ENCODE measurements at regions not wholly inside any gene's neighbourhood (a gene's known extent, or its start where the extent isn't known, plus 50 kb on each side); places are given as distances from the start of the nearest gene placed in this dataset.
"Not testable (repeated sequence)": the region's sequence is repeated elsewhere in the genome, so short reads cannot be mapped to it uniquely, and the experiment has no call there.

DNA sequence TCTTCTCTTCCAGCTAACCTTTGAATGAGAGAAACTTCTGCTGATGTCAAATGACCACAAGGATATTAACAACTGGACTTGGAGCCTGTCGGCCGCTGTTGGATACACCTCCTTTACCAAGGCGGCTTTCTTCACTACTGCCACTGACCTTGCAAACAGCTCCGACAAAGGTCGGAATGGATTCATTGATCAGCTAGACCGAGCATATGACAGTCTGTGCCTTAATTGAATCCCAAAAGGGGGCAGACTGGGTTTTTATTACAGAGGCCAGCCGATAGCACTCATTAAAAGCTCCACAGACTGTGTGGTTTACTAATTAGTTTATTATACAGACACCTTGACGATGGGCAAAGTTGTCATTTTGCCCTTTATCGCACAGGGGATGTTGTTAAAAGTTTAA lies 394.5 kb downstream of the RERGL start:
- no peak for DNase-seq

- DNase-seq = no peak
Observed at GRCh38 chr12:17691369-17691768, 398.6 kb downstream of the RERGL start.

- no peak for DNase-seq
Observed at GRCh38 chr12:17680220-17680619, 409.8 kb downstream of the RERGL start.

GRCh38 chr12:17666641-17667324 lies 423.2 kb downstream of the RERGL start:
- DNase-seq = no peak

DNA sequence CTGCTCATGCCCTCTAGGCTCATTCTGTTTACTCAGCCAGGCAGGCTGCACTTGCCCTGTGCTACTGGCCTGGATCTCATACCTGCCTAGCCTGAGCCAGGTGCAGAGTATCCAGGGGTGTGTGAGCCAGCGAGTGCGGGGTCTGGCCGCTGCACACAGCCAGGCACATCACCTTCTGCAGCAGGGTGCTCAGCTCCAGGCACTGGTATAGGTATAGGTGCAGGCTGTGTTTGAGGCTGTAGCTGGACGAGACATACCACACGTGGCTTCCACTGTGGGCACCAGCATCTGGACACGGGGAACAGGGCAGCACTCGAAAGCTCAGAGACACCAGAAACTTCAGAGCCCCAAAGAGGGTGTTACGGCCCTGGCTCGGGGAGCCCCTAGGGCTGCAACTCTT lies 424.2 kb downstream of the RERGL start:
- DNase-seq = no peak

GRCh38 chr12:17661250-17661649 lies 428.7 kb downstream of the RERGL start:
- DNase-seq = no peak

DNA sequence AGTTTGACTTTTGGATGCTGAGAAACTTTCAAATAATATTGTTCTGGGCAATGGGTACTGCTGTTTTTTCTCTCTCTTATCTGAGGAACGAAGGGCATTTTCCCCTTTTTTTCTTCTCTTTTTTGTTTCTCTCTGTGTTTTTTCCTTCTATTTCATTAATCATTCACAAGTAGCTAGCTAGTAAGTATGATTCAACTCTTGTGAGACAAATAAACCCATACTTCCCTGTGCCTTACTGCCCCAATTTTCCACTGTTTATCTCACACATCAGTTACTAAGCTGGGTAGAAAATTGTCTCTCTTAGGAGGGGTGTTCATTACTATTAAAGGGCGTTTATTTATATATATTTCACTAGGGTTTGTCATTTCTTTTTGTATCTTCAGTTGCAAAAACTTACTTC lies 437.6 kb downstream of the RERGL start:
- no peak for DNase-seq

- no peak for DNase-seq
Observed at GRCh38 chr12:17642340-17642650, 447.7 kb downstream of the RERGL start.

DNA sequence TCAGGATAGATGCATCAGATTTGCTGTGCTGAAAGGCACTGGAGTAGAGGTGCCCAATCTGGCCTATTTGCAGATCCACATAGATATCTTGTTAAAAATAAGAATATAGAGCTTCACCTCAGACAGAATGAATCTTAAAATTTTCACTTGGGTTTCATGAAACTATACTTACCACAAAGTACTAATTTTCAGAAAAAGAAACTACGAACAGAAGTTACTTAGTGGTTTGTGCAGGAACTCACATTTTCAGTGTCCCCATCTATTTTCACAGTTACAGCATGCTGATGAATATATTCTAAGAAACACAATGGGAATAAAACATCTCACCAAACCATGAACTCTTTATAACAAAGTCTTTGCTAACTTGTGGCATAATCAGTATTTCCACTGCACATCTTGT lies 449.4 kb downstream of the RERGL start:
- no peak for DNase-seq

- DNase-seq = no peak
Observed at GRCh38 chr12:17618831-17619230, 471.2 kb downstream of the RERGL start.

GRCh38 chr12:17609701-17610100 lies 480.3 kb downstream of the RERGL start:
- DNase-seq = no peak

GRCh38 chr12:17609153-17609552 lies 480.8 kb downstream of the RERGL start:
- DNase-seq = no peak

DNA sequence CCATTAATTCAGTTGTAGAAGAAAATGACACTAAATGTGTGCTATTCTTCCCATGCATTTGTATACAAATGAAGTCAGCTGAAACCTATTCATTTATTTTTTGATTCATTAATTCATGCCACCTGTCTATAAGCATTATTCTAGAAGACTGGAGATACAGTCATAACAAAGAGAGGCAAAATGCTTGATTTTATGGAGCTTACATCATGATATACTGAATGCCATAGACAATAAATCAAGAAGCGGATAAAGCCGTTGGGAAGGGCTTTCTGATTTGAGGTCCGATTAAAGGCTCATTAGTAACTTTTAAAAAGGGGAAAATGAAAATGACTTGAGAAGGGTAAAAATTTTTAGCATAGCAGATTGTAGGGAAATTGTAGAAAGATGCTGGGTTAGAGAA lies 494.9 kb downstream of the RERGL start:
- DNase-seq = no peak

DNA sequence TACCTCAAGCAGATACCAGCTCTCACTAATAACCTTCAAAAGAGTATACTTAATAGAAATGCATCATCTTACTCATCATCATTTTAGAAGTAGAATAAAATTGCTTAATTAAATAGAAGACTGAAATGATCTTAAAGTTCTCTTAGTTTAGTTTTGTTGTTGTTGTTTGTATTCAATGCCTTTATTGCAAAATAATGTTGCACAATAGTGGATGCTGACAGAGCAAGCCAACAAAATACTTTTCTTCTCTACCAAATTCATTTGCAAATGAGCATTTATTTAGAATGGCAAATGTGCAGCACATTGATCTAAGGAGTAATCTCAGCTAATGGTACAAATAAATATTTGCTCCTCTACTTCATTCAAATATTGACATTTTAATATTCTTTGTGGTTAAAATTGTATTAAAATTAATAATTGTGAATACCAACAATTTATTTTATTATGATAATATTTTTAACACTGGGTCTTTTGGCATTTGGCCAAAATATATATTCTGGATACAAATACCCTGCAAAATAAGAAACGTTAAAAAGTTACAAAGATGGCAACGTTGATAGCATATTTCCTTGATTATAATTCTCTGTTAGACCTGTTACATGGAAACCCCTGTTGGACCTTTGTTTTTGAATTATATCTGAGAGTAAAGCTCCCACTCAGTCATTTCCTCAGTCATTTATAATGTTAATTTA lies 496.1 kb downstream of the RERGL start:
- DNase-seq = no peak

- DNase-seq = no peak
Observed at GRCh38 chr12:17592472-17592871, 497.5 kb downstream of the RERGL start.

GRCh38 chr12:17591005-17591681 lies 498.9 kb downstream of the RERGL start:
- no peak for DNase-seq

DNA sequence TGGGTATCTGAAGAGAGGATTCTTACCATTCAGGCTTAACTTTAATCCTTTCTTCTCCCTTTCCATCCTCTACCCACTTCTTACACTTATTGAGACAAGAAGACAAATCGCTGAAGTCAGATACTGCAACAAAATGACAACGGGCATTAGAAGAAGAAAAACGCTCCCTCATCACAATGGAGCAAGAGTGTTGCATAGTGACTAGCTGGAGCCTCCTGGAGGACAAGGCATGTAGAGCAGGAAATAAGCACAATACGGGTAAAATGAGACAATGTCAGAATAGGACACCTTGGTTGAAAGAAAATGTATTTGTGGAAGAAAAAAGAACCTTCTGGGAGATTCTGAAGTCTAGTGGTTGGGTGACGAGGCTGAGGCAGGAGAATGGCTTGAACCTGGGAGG lies 501.0 kb downstream of the RERGL start:
- DNase-seq = no peak

GRCh38 chr12:17579205-17580026 lies 510.6 kb downstream of the RERGL start:
- DNase-seq = no peak

DNA sequence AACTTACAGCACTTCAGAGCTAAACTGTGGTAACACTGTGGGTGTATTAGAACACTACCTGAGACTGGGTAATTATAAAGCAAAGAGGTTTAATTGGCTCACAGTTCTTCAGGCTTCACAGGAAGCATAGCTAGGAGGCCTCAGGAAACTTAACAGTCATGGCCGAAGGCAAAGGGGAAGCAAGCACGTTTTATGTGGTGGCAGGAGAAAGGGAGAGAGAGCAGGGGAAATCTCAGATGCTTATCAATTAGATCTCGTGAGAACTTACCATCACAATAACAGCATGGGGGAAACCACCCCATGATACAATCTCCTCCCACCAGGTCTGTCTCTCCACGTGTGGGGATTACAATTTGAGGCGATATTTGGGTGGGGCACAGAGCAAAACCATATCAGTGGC lies 512.6 kb downstream of the RERGL start:
- no peak for DNase-seq

- no peak for DNase-seq
Observed at GRCh38 chr12:17572250-17572649, 517.7 kb downstream of the RERGL start.

DNA sequence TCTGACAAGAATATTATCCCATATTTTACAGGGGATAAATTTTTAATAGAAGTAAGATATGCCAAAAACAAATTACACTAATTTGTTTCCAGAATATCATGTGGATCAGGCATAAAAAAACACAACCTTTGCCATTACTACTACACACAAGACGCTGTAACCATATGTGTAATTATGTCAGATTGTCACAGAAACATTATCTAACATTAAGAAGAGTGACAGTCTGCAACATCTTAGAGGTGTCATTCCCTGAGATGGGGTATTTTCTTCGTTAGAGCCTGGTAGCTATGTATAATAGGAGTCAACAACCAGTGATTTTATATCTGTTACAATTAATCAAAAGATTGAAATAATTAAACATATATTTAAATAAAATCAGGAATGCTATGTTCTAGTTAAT lies 518.9 kb downstream of the RERGL start:
- DNase-seq = no peak

DNA sequence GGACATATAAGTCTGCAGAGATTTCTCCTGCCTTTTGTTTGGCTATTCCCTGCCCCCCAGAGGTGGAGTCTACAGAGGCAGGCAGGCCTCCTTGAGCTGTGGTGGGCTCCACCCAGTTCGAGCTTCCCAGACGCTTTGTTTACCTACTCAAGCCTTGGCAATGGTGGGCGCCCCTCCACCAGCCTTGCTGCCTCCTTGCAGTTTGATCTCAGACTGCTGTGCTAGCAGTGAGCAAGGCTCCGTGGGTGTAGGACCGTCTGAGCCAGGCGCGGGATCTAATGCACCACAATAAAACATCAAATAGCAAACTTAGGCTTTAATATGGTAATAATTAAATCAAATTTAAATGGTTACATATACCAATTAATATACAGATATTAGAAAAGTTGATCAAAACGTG lies 525.4 kb downstream of the RERGL start:
- DNase-seq = not testable (repeated sequence)

GRCh38 chr12:17550011-17550410 lies 540.0 kb downstream of the RERGL start:
- no peak for DNase-seq

DNA sequence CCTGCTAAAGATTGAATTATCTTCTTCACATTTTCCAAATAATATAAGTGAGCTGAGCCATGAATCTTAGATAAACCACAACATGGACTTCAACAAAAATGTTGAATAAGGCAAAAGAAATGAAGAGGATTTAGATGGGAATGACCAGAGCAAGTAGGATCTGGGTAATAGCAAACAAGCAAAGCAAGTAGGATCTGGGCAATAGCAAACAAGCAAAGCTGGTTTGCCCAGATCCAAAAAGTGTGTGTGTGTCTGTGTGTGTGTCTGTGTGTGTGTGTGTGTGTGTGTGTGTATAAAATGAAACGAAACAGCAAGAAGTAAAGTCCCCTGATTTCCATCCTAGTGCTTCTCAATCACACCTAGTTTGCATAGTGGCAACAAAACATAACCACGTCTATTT lies 549.1 kb downstream of the RERGL start:
- DNase-seq = no peak
